ENCODE measurements at regions not wholly inside any gene's neighbourhood (a gene's known extent, or its start where the extent isn't known, plus 50 kb on each side); places are given as distances from the start of the nearest gene placed in this dataset.

GRCh38 chr3:166089575-166089974 lies 252.4 kb upstream of the BCHE start:
- Histone ChIP-seq H3K27me3 (ENCODE audit: control insufficient read depth, insufficient read depth, low read length) (no peaks in the 10 kb centered on the region), H4K20me1 (ENCODE audit: control insufficient read depth, extremely low read depth, insufficient read depth, low read length) (no peaks in the 10 kb centered on the region), H3K9me3 (ENCODE audit: control insufficient read depth, insufficient read depth, low read depth, low read length) (no peaks in the 10 kb centered on the region), H3K79me2 (ENCODE audit: control insufficient read depth, insufficient read depth, low read length) (no peaks in the 10 kb centered on the region), H3K27ac (ENCODE audit: insufficient read depth, low read length) (no peak overlapping the region), H2AFZ (ENCODE audit: low read length) (no peak overlapping the region), H3K9ac (ENCODE audit: insufficient read depth, low read length) (no peak overlapping the region), H3K4me1 (ENCODE audit: control insufficient read depth, extremely low read depth, insufficient read depth, low read length) (no peaks in the 10 kb centered on the region), H3K36me3 (ENCODE audit: control insufficient read depth, insufficient read depth, low read length) (no peaks in the 10 kb centered on the region), H3K4me2 (ENCODE audit: extremely low read depth, insufficient read depth, low read length) (no peak overlapping the region), H3K4me3 (replicated peaks in 1 of 4; ENCODE audit: control extremely low read depth in 1 of 4, insufficient read depth in 1 of 4, low read depth in 3 of 4, low read length in 4 of 4) (no peak overlapping the region)
- DNase-seq (ENCODE audit: low read depth in 2 of 2) = no peak
- TF ChIP-seq, protein P1, sequence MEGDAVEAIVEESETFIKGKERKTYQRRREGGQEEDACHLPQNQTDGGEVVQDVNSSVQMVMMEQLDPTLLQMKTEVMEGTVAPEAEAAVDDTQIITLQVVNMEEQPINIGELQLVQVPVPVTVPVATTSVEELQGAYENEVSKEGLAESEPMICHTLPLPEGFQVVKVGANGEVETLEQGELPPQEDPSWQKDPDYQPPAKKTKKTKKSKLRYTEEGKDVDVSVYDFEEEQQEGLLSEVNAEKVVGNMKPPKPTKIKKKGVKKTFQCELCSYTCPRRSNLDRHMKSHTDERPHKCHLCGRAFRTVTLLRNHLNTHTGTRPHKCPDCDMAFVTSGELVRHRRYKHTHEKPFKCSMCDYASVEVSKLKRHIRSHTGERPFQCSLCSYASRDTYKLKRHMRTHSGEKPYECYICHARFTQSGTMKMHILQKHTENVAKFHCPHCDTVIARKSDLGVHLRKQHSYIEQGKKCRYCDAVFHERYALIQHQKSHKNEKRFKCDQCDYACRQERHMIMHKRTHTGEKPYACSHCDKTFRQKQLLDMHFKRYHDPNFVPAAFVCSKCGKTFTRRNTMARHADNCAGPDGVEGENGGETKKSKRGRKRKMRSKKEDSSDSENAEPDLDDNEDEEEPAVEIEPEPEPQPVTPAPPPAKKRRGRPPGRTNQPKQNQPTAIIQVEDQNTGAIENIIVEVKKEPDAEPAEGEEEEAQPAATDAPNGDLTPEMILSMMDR (conservative IDR thresholded peaks at IDR 0.05 in 1 of 2, IDR thresholded peaks at IDR 0.05 in 1 of 2; ENCODE audit: low read depth in 1 of 2, low read length in 2 of 2) = no peak
- TF ChIP-seq EZH2 (IDR thresholded peaks at IDR 0.05; ENCODE audit: low read length, missing control alignments) = no peak

- TF ChIP-seq, protein P1 (conservative IDR thresholded peaks at IDR 0.05 in 1 of 2, IDR thresholded peaks at IDR 0.05 in 1 of 2; ENCODE audit: low read depth in 1 of 2, low read length in 2 of 2) = no peak
- no peak for TF ChIP-seq EZH2 (IDR thresholded peaks at IDR 0.05; ENCODE audit: low read length, missing control alignments)
- H3K9me3 ChIP-seq (ENCODE audit: control insufficient read depth, insufficient read depth, low read depth, low read length) = no peaks in the 10 kb centered on the region
- H3K27me3 ChIP-seq (ENCODE audit: control insufficient read depth, insufficient read depth, low read length) = no peaks in the 10 kb centered on the region
These were observed 248.1 kb upstream of the BCHE start for GRCh38 chr3:166085164-166085856.

GRCh38 chr3:166080096-166080495 lies 242.9 kb upstream of the BCHE start:
- Histone ChIP-seq H3K4me2 (ENCODE audit: extremely low read depth, insufficient read depth, low read length) (no peak overlapping the region), H3K9me3 (ENCODE audit: control insufficient read depth, insufficient read depth, low read depth, low read length) (no peaks in the 10 kb centered on the region), H3K27ac (ENCODE audit: insufficient read depth, low read length) (no peak overlapping the region), H3K4me3 (replicated peaks in 1 of 4; ENCODE audit: control extremely low read depth in 1 of 4, insufficient read depth in 1 of 4, low read depth in 3 of 4, low read length in 4 of 4) (no peak overlapping the region), H3K36me3 (ENCODE audit: control insufficient read depth, insufficient read depth, low read length) (no peaks in the 10 kb centered on the region), H3K27me3 (ENCODE audit: control insufficient read depth, insufficient read depth, low read length) (no peaks in the 10 kb centered on the region), H3K79me2 (ENCODE audit: control insufficient read depth, insufficient read depth, low read length) (no peaks in the 10 kb centered on the region), H3K4me1 (ENCODE audit: control insufficient read depth, extremely low read depth, insufficient read depth, low read length) (no peaks in the 10 kb centered on the region), H3K9ac (ENCODE audit: insufficient read depth, low read length) (no peak overlapping the region), H4K20me1 (ENCODE audit: control insufficient read depth, extremely low read depth, insufficient read depth, low read length) (no peaks in the 10 kb centered on the region), H2AFZ (ENCODE audit: low read length) (no peak overlapping the region)
- DNase-seq (ENCODE audit: low read depth in 2 of 2) = no peak
- TF ChIP-seq, protein P1 (conservative IDR thresholded peaks at IDR 0.05 in 1 of 2, IDR thresholded peaks at IDR 0.05 in 1 of 2; ENCODE audit: low read depth in 1 of 2, low read length in 2 of 2) = no peak
- TF ChIP-seq EZH2 (IDR thresholded peaks at IDR 0.05; ENCODE audit: low read length, missing control alignments) = no peak

More at GRCh38 chr3:166085164-166085856, 248.1 kb upstream of the BCHE start:
- DNase-seq (ENCODE audit: low read depth in 2 of 2) = peak in 1 of 2 donors; percentile 3
- H3K9ac ChIP-seq (ENCODE audit: insufficient read depth, low read length) = no peak overlapping the region
- H3K4me2 ChIP-seq (ENCODE audit: extremely low read depth, insufficient read depth, low read length) = no peak overlapping the region
- H2AFZ ChIP-seq (ENCODE audit: low read length) = no peak overlapping the region
- H3K27ac ChIP-seq (ENCODE audit: insufficient read depth, low read length) = no peak overlapping the region
- H3K79me2 ChIP-seq (ENCODE audit: control insufficient read depth, insufficient read depth, low read length) = no peaks in the 10 kb centered on the region
- H4K20me1 ChIP-seq (ENCODE audit: control insufficient read depth, extremely low read depth, insufficient read depth, low read length) = no peaks in the 10 kb centered on the region
- H3K4me3 ChIP-seq (replicated peaks in 1 of 4; ENCODE audit: control extremely low read depth in 1 of 4, insufficient read depth in 1 of 4, low read depth in 3 of 4, low read length in 4 of 4) = no peak overlapping the region
- no peaks in the 10 kb centered on the region for H3K4me1 ChIP-seq (ENCODE audit: control insufficient read depth, extremely low read depth, insufficient read depth, low read length)
- H3K36me3 ChIP-seq (ENCODE audit: control insufficient read depth, insufficient read depth, low read length) = no peaks in the 10 kb centered on the region
